OCI-M2 (cell line): ENCODE measurements at regions not wholly inside any gene's neighbourhood (a gene's known extent, or its start where the extent isn't known, plus 50 kb on each side); places are given as distances from the start of the nearest gene placed in this dataset.
"Not testable (repeated sequence)": the region's sequence is repeated elsewhere in the genome, so short reads cannot be mapped to it uniquely, and the experiment has no call there.

ENCODE experiments used
- DNase-seq: peaks from one replicate; lab custom pipeline; 2025; ENCODE audit not compliant: unreplicated experiment; lab: John Stamatoyannopoulos, UW

GRCh38 chr6:112865131-112865530 is 518.0 kb downstream of the RFPL4B start:
- DNase-seq, result no peak

GRCh38 chr6:112874881-112875280 is 527.8 kb downstream of the RFPL4B start:
- no peak for DNase-seq

- no peak for DNase-seq
Measured at GRCh38 chr6:112877134-112878100, 530.3 kb downstream of the RFPL4B start.

DNA sequence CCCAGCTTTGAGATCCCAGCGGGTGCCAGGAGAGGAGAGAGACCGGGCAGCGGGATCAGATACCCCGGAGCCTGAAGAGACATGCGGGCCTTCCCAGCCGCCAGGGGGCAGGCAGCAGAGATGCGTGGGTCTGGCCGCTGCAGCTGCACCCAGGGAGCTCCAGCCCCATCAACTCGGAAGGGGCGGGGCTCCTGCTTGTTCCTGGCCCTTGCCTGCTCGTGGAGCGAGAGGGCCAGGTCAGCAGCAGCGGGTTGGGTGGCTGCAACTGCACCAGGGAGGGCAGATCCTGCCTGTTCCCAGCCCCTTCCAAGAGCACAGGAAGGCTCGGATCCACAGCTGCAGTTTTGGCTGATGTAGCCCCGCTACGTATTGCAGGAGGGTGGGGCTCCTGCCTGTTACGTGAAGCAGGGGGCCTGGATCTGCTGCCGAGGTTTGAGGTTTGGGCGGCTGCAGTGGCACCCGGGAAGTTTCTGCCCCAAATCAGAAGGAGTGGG is 532.8 kb downstream of the RFPL4B start:
- no peak for DNase-seq

DNA sequence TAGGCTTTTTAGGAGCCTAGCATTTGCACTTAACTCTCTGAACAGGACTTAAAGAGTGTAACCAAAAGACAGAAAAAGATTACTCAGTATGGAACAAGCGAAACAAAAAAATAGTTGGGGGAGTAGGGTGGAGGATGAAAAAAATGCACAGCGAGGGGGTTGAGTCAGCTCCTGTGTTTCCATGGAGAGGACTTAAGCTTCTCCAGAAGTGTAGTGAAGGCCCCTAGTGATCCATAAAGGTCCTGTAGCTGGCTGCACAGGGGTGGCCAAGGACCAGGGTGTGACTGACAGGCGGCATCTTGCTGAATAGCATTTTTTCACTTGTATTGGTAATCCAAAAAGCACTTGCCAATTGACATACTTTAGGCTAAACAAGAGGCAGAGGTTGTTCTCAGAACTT is 533.9 kb downstream of the RFPL4B start:
- DNase-seq, result no peak

DNA sequence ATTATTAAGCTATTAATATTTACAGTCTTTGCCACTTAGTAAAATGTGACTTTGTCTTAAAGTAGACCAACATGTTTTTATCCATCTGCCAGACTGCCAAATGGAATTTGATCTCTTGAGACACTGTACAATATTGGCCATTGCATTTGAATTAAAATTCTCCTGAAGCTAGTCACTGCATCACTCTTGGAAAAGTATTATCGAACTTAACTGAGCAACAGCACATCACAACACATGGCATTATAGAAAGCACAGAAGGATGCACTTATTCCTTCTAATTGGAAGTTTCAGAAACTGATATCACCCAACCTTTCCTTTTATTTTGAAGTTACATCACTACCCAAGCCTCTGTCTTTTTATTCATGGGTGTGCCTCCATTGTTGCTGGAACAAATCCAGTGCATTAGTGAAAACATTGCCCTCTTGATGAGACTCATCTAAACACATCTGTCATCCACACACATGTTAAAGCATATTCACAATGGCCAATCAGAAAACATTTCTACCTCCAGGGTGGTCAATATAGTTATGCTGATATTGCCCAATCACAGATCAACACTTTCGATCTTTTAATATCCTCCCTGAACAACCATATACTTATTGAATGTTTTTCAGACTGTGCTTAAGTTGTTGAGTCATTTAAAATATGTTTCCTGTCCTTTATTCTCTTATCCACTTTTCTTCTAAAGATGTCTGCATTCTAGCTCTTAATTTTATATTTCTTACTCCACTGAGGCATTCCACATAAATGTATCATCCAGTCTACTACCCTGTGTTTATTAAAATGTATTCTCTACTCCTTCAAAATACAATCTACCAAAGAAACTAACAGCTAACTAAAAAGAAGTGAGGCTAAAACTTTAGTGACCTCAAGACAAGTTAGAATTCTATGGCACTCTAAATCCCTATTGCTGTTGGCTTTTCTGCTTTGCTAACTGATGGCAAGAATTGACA is 535.0 kb downstream of the RFPL4B start:
- no peak for DNase-seq

DNA sequence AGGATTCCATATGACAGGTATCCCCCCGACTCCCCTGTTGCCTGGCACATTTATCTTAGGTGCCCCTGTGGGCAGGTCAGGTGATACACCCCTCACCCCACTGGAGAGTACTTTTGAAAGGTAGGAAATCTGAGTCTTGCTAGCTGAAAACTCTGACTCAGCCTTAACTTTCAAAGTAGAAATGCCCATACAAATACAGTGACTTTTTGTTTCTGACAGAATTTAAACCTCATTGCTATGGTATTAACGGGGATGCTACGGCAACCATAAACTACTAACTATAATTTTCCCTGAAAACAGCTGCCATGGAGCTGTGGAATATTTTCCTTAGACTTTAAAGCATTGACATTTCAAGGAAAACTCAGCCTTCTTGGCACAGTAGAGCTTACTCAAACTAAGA is 536.0 kb downstream of the RFPL4B start:
- no peak for DNase-seq

GRCh38 chr6:112886415-112886814 is 539.3 kb downstream of the RFPL4B start:
- no peak for DNase-seq

- DNase-seq, result not testable (repeated sequence)
Measured at GRCh38 chr6:112887424-112887823, 540.3 kb downstream of the RFPL4B start.

DNA sequence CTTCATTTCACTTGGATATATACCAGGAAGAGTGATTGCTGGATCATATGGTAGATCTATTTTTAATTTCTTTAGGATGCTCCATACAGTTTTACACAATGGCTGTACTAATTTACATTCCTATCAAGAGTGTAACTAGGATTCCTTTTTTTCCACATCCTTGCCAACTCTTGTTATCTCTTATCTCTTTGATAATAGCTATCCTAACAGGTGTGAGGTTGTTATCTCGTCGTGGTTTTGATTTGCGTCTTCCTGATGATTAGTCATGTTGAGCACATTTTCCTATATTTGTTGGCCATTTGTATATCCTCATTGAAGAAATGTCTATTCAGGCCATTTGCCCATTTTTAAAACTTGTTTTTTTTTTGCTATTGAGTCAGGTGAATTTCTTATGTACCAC is 552.4 kb downstream of the RFPL4B start:
- DNase-seq, result no peak

GRCh38 chr6:112903361-112903760 is 556.2 kb downstream of the RFPL4B start:
- no peak for DNase-seq

- no peak for DNase-seq
Measured at GRCh38 chr6:112906726-112907125, 559.6 kb downstream of the RFPL4B start.

GRCh38 chr6:112909781-112910180 is 562.7 kb downstream of the RFPL4B start:
- no peak for DNase-seq

- no peak for DNase-seq
Measured at GRCh38 chr6:112910256-112910655, 563.1 kb downstream of the RFPL4B start.

- DNase-seq, result no peak
Measured at GRCh38 chr6:112911959-112912358, 564.8 kb downstream of the RFPL4B start.

DNA sequence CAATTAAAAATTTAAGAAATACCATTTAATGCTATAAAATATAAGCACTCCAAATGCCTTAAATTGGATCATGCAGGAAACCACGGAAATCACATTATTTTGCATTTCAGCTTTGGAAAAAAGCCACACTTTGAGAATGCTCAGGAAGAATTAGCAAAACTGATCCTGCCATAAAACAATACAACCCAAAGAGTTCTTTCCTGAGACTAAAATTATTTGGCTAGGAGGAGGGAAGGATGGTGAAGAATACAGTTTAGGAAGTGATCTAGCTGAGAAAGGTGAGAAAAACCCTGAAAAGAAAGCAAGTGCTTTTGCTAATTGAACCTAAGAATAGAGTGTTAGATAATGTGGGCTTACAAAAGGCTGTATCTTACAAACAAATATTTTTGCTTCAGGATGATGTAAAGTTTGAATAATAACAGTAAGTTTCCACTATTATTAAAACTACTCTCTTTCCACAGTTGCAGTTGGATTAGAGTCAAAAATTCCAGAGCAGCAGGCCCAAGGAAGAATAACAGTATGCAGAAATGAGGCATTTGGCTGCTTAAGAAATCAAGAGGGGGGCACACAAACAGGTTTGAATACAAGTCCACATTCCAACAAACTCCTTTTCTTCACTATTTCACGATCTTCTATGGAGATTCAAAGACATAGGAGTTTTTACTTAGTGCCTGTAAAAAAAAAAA is 565.4 kb downstream of the RFPL4B start:
- no peak for DNase-seq

DNA sequence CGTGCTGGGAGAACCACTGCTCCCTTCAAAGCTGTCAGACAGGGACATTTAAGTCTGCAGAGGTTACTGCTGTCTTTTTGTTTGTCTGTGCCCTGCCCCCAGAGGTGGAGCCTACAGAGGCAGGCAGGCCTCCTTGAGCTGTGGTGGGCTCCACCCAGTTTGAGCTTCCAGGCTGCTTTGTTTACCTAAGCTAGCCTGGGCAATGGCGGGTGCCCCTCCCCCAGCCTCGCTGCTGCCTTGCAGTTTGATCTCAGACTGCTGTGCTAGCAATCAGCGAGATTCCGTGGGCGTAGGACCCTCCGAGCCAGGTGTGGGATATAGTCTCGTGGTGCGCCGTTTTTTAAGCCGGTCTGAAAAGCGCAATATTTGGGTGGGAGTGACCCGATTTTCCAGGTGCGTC is 572.6 kb downstream of the RFPL4B start:
- not testable (repeated sequence) for DNase-seq

GRCh38 chr6:112920994-112921393 is 573.9 kb downstream of the RFPL4B start:
- DNase-seq, result no peak

DNA sequence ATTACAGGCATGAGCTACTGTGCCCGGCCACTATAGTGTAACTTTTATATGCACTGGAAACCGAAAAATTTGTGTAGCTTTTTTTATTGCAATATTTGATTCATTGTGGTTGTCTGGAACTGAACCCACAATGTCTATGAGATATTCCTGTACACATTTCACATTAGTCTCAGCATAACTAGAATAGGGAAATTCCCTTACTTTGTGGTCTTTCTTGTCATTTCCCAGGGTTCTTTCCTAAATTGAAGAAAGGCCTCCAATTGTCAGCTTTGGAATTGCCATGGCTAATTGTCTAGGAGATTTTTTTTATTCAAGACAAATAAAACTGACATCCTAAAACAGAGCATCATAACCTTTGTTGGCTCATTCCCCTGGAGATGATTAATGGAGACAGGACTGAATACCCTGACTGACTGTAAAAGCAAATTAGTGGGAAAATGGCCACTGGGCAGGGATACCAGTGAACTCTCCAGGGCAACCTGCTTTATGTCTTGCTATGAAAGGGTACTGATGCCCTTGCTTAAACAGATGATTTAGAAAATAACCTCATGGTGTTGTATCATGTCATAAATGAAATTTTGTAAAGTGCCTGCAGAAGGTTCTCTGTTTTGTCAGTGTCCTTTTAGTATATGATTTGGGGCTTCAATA is 576.9 kb downstream of the RFPL4B start:
- no peak for DNase-seq

GRCh38 chr6:112925702-112926101 is 578.6 kb downstream of the RFPL4B start:
- DNase-seq, result no peak
